Right forelimb (tissue), 1 donor: ENCODE measurements at regions not wholly inside any gene's neighbourhood (a gene's known extent, or its start where the extent isn't known, plus 50 kb on each side); places are given as distances from the start of the nearest gene placed in this dataset.
"Not testable (repeated sequence)": the region's sequence is repeated elsewhere in the genome, so short reads cannot be mapped to it uniquely, and the experiment has no call there.

Experiments used
- DNase-seq: peaks from one replicate; pipeline ENCODE4 v3.0.0-alpha.2; 2018

GRCh38 chr6:87755708-87756671 is 54.0 kb upstream of the AKIRIN2 start:
- no peak for DNase-seq

- no peak for DNase-seq
These were observed 52.8 kb upstream of the AKIRIN2 start for GRCh38 chr6:87754828-87755227.

- DNase-seq: no peak
These were observed 51.2 kb upstream of the AKIRIN2 start for GRCh38 chr6:87753131-87753685.

GRCh38 chr6:87752503-87752902 is 50.5 kb upstream of the AKIRIN2 start:
- DNase-seq: not testable (repeated sequence)
